MM.1S (cell line): ENCODE measurements at regions not wholly inside any gene's neighbourhood (a gene's known extent, or its start where the extent isn't known, plus 50 kb on each side); places are given as distances from the start of the nearest gene placed in this dataset.

ENCODE experiments used
- DNase-seq: peaks from one replicate; pipeline ENCODE4 v3.0.0-alpha.2; 2015
- H2AFZ ChIP-seq: fragments of 300-600 bp; sonication (generic); 2 replicates; pipeline ENCODE4 v1.6.0; 2016; ENCODE audit warnings: antibody characterized with exemption, low read length
- H3F3A ChIP-seq: fragments of 300-600 bp; sonication (generic); 2 replicates; pipeline ENCODE4 v1.6.1; 2016; ENCODE audit warnings: mild to moderate bottlenecking, antibody characterized with exemption, low read length, moderate library complexity, mixed read lengths; ENCODE audit not compliant: insufficient read depth
- H3K27ac ChIP-seq: fragments of 300-600 bp; sonication (generic); 2 replicates; pipeline ENCODE4 v1.5.1; 2016; ENCODE audit warnings: mild to moderate bottlenecking, low read length
- H3K27me3 ChIP-seq: fragments of 300-600 bp; sonication (generic); replicated peaks from 2 replicates; pipeline ENCODE4 v1.6.0; 2016; ENCODE audit warnings: low read length; ENCODE audit not compliant: insufficient read depth
- H3K36me3 ChIP-seq: fragments of 300-600 bp; sonication (generic); replicated peaks from 2 replicates; pipeline ENCODE4 v1.6.1; 2016; ENCODE audit warnings: mild to moderate bottlenecking, low read length, mixed read lengths; ENCODE audit not compliant: insufficient read depth
- H3K4me1 ChIP-seq: fragments of 300-600 bp; sonication (generic); 2 replicates; pipeline ENCODE4 v1.6.1; 2016; ENCODE audit warnings: low read length, mixed read lengths
- H3K4me2 ChIP-seq: fragments of 300-600 bp; sonication (generic); 2 replicates; pipeline ENCODE4 v1.6.0; 2016; ENCODE audit warnings: low read depth, low read length
- H3K4me3 ChIP-seq: fragments of 300-600 bp; sonication (generic); 2 replicates; pipeline ENCODE4 v1.5.1; 2016; ENCODE audit warnings: low read length, mixed read lengths
- H3K79me2 ChIP-seq: fragments of 300-600 bp; sonication (generic); 2 replicates; pipeline ENCODE4 v1.6.1; 2016; ENCODE audit warnings: mixed run types, low read length, mixed read lengths
- H3K9ac ChIP-seq: fragments of 300-600 bp; sonication (generic); 2 replicates; pipeline ENCODE4 v1.6.1; 2016; ENCODE audit warnings: low read length, mixed read lengths
- H3K9me2 ChIP-seq: fragments of 300-600 bp; sonication (generic); replicated peaks from 2 replicates; pipeline ENCODE4 v1.6.1; 2016; ENCODE audit warnings: mild to moderate bottlenecking, low read length, mixed read lengths; ENCODE audit not compliant: insufficient read depth
- H3K9me3 ChIP-seq: fragments of 300-600 bp; sonication (generic); replicated peaks from 2 replicates; pipeline ENCODE4 v1.6.1; 2016; ENCODE audit warnings: mild to moderate bottlenecking, low read length, mixed read lengths; ENCODE audit not compliant: insufficient read depth
- H4K20me1 ChIP-seq: fragments of 300-600 bp; sonication (generic); 2 replicates; pipeline ENCODE4 v1.6.1; 2016; ENCODE audit warnings: mild to moderate bottlenecking, low read length, moderate library complexity, mixed read lengths; ENCODE audit not compliant: insufficient read depth
- EZH2 ChIP-seq: fragments of 300-600 bp; sonication (generic); optimal IDR thresholded peaks from 2 replicates; pipeline ENCODE3; 2017; ENCODE audit warnings: low read depth, mild to moderate bottlenecking, antibody characterized with exemption, low read length, mixed read lengths
- EZH2phosphoT487 ChIP-seq: fragments of 300-600 bp; sonication (generic); IDR thresholded peaks from 2 replicates; pipeline ENCODE4 v1.6.1; 2018; ENCODE audit warnings: antibody characterized with exemption, low read length
- TF ChIP-seq, protein P1 (sequence below): fragments of 300-600 bp; sonication (generic); IDR thresholded peaks from 2 replicates; pipeline ENCODE4 v1.5.1; 2016; ENCODE audit warnings: antibody characterized with exemption, low read length, mixed read lengths

DNA sequence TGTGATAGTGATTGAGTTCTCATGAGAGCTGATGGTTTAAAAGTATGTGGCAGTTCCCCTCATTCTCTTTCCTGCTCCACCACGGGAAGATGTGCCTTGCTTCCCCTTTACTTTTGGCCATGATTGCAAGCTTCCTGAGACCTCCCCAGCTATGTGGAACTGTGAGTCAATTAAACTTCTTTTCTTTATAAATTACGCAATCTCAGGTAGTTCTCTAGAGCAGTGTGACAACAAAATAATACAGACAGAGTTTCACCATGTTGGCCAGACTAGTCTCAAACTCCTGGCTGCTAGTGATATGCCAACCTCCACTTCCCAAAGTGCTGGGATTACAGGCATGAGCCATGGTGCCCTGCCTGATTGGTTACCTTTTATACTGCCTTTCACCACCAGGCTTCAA is 755.2 kb downstream of the METTL15 start:
- Histone ChIP-seq H3K9ac (no peak overlapping the region), H2AFZ (no peak overlapping the region), H3K4me3 (no peak overlapping the region), H3K4me2 (no peak overlapping the region), H3F3A (no peaks in the 10 kb centered on the region), H3K9me2 (no peaks in the 10 kb centered on the region), H3K36me3 (no peaks in the 10 kb centered on the region), H3K4me1 (no peaks in the 10 kb centered on the region), H3K9me3 (no peaks in the 10 kb centered on the region), H4K20me1 (no peaks in the 10 kb centered on the region), H3K27me3 (no peaks in the 10 kb centered on the region), H3K27ac (no peak overlapping the region), H3K79me2 (no peaks in the 10 kb centered on the region)
- no peak for TF ChIP-seq EZH2phosphoT487
- TF ChIP-seq, protein P1, sequence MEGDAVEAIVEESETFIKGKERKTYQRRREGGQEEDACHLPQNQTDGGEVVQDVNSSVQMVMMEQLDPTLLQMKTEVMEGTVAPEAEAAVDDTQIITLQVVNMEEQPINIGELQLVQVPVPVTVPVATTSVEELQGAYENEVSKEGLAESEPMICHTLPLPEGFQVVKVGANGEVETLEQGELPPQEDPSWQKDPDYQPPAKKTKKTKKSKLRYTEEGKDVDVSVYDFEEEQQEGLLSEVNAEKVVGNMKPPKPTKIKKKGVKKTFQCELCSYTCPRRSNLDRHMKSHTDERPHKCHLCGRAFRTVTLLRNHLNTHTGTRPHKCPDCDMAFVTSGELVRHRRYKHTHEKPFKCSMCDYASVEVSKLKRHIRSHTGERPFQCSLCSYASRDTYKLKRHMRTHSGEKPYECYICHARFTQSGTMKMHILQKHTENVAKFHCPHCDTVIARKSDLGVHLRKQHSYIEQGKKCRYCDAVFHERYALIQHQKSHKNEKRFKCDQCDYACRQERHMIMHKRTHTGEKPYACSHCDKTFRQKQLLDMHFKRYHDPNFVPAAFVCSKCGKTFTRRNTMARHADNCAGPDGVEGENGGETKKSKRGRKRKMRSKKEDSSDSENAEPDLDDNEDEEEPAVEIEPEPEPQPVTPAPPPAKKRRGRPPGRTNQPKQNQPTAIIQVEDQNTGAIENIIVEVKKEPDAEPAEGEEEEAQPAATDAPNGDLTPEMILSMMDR, result no peak
- no peak for TF ChIP-seq EZH2
- no peak for DNase-seq

DNA sequence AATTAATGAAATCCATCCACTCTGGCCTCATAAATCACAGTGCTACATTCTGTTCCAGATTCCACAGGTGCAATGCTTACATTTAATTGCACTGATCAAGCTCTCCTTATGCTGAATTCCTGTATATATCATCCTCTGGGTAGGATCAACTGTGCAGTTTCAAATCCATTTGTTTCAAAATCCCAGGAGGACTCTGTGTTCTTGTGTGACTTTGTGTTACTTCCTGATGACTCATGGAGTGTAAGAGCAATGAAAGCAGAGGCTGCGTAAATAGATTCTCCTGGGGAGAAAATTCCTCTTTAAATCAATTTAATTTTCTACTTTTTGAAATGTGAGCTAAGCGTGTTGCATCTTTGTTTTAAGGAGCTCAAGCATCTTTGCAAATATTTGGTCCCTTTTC is 752.7 kb downstream of the METTL15 start:
- no peaks in the 10 kb centered on the region for H3K79me2 ChIP-seq
- H3K27ac ChIP-seq, result no peak overlapping the region
- no peak overlapping the region for H3K4me3 ChIP-seq
- no peaks in the 10 kb centered on the region for H3K9me3 ChIP-seq
- no peaks in the 10 kb centered on the region for H3K27me3 ChIP-seq
- no peaks in the 10 kb centered on the region for H3F3A ChIP-seq
- DNase-seq, result no peak
- H2AFZ ChIP-seq, result no peak overlapping the region
- H3K4me1 ChIP-seq, result no peaks in the 10 kb centered on the region
- TF ChIP-seq EZH2phosphoT487 (no peak), EZH2 (no peak)
- TF ChIP-seq, protein P1, result no peak
- no peaks in the 10 kb centered on the region for H4K20me1 ChIP-seq
- H3K4me2 ChIP-seq, result no peak overlapping the region
- H3K36me3 ChIP-seq, result no peaks in the 10 kb centered on the region
- no peaks in the 10 kb centered on the region for H3K9me2 ChIP-seq
- H3K9ac ChIP-seq, result no peak overlapping the region

DNA sequence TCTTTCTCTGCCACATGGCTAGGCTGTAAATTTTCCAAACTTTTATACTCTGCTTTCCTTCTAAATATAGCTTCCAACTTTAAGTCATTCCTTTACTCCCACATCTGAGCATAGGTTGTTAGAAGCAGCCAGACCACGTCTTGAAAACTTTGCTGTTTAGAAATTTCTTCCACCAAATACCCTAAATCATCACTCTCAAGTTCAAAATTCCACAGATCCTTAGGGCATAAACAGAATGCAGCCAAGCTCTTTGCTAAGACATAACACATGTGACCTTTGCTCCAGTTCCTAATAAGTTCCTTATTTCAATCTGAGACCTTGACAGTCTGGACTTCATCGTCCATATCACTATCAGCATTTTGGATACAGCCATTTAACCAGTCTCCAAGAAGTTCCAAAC is 749.9 kb downstream of the METTL15 start:
- no peak for DNase-seq
- H2AFZ ChIP-seq, result no peak overlapping the region
- H4K20me1 ChIP-seq, result no peaks in the 10 kb centered on the region
- TF ChIP-seq, protein P1, result no peak
- TF ChIP-seq EZH2, result no peak
- TF ChIP-seq EZH2phosphoT487, result no peak
- no peaks in the 10 kb centered on the region for H3K4me1 ChIP-seq
- no peak overlapping the region for H3K4me2 ChIP-seq
- H3K9ac ChIP-seq, result no peak overlapping the region
- H3K27me3 ChIP-seq, result no peaks in the 10 kb centered on the region
- H3K27ac ChIP-seq, result no peak overlapping the region
- H3K9me3 ChIP-seq, result no peaks in the 10 kb centered on the region
- H3K4me3 ChIP-seq, result no peak overlapping the region
- no peaks in the 10 kb centered on the region for H3F3A ChIP-seq
- no peaks in the 10 kb centered on the region for H3K9me2 ChIP-seq
- no peaks in the 10 kb centered on the region for H3K79me2 ChIP-seq
- H3K36me3 ChIP-seq, result no peaks in the 10 kb centered on the region
